Ishikawa (cell line): ENCODE measurements at regions not wholly inside any gene's neighbourhood (a gene's known extent, or its start where the extent isn't known, plus 50 kb on each side); places are given as distances from the start of the nearest gene placed in this dataset.

ENCODE experiments used
- CEBPB ChIP-seq: IDR thresholded peaks from 2 replicates; pipeline ENCODE4 v1.6.1; 2012
- CREB1 ChIP-seq: IDR thresholded peaks from 2 replicates; pipeline ENCODE4 v1.6.1; 2012; ENCODE audit warnings: low read depth
- EGR1 ChIP-seq: IDR thresholded peaks from 2 replicates; pipeline ENCODE4 v1.6.1; 2012
- EP300 ChIP-seq: IDR thresholded peaks from 2 replicates; pipeline ENCODE4 v1.6.1; 2012; ENCODE audit warnings: borderline replicate concordance
- FOXM1 ChIP-seq: IDR thresholded peaks from 2 replicates; pipeline ENCODE4 v1.6.1; 2012; ENCODE audit warnings: low read depth, borderline replicate concordance
- MAX ChIP-seq: IDR thresholded peaks from 2 replicates; pipeline ENCODE4 v1.6.1; 2012
- NFIC ChIP-seq: IDR thresholded peaks from 2 replicates; pipeline ENCODE4 v1.6.1; 2012
- RAD21 ChIP-seq: IDR thresholded peaks from 2 replicates; pipeline ENCODE4 v1.6.1; 2012; ENCODE audit warnings: low read depth
- REST ChIP-seq: IDR thresholded peaks from 2 replicates; pipeline ENCODE4 v1.6.1; 2012; ENCODE audit warnings: low read depth, mild to moderate bottlenecking
- TAF1 ChIP-seq: IDR thresholded peaks from 2 replicates; pipeline ENCODE4 v1.6.1; 2012; ENCODE audit warnings: low read depth, mild to moderate bottlenecking
- TCF12 ChIP-seq: IDR thresholded peaks from 2 replicates; pipeline ENCODE4 v1.6.1; 2012; ENCODE audit warnings: low read depth
- TEAD4 ChIP-seq: IDR thresholded peaks from 2 replicates; pipeline ENCODE4 v1.6.1; 2012
- USF1 ChIP-seq: IDR thresholded peaks from 2 replicates; pipeline ENCODE4 v1.6.1; 2012
- YY1 ChIP-seq: IDR thresholded peaks from 2 replicates; pipeline ENCODE4 v1.6.1; 2012; ENCODE audit warnings: low read depth
- ZBTB7A ChIP-seq: IDR thresholded peaks from 2 replicates; pipeline ENCODE4 v1.6.1; 2012; ENCODE audit warnings: low read depth

- TF ChIP-seq CREB1 = no peak
Observed at GRCh38 chr11:56909080-56909479, 79.6 kb upstream of the OR5AK2 start.

DNA sequence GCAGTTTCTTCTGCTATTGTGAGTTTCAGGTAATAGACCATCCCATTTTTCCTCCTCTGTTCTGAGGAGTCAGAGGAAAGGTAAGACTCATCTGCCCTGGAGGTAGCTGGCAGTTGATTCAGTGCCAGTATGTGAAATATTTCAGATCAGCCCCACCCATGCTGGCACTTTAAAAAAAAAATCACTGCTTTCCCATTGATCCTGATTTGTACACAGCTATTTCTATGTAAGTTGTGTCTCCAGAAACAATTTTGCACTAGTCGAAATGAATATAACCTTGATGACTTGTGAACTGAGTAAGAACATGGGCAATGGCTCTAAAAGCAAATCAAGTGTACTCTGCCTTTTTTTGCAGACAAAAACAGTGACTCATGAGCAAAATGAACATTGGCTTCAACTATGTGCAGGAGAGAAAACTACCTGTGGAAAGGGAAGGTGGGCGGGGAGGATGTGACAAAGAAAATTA, 82.0 kb upstream of the OR5AK2 start:
- TF ChIP-seq RAD21 = no peak
- TF ChIP-seq TAF1 = no peak
- TF ChIP-seq CREB1 = no peak
- TF ChIP-seq ZBTB7A = no peak

GRCh38 chr11:56905936-56906335, 82.8 kb upstream of the OR5AK2 start:
- TF ChIP-seq ZBTB7A (no peak), TCF12 (no peak), CREB1 (no peak), YY1 (no peak), MAX (no peak), EGR1 (no peak), TEAD4 (no peak), CEBPB (no peak), FOXM1 (no peak), RAD21 (no peak), EP300 (no peak), USF1 (no peak), REST (no peak), NFIC (no peak)

DNA sequence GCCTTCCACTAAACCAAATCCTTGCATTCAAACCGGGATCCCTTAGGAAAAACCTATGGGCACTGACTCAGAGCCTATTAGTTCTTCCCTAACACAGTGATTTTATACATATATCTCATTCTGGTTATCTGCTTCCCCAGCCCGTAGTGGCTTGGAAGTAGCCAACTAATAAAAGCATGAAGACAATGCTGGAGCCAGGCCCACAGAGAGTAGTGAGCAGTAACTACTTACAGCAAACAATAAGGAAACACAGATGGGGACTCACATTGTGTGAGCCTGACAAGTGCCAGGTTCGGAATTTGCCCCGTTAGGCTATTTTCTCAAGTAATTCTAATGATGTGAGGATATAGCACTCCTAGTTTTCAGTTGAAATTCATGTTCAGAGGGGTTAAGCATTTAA, 83.3 kb upstream of the OR5AK2 start:
- TF ChIP-seq EGR1 = no peak
- TF ChIP-seq CREB1 = no peak

DNA sequence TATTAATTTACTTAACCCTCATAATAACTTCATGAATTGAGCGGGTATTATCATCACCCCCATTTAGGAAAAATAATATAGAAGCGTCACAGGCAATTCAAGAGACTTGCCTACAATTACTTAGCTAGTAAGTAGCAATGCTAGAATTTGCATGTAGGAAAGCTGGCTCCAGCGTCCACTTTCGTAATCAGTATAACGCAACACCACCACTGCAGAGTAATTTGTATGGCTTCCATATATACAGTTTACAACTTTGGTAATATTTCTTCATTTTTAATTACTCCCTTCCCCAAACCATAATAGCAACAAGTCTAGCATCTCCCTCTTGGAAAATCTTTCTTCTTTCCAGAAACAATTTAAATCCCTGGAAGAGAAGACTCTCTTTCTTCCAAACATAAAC, 89.9 kb upstream of the OR5AK2 start:
- TF ChIP-seq NFIC (no peak), CEBPB (no peak), TAF1 (no peak), RAD21 (no peak), CREB1 (no peak), YY1 (no peak), TEAD4 (no peak), EGR1 (no peak), TCF12 (no peak), ZBTB7A (no peak), USF1 (no peak), REST (no peak)

GRCh38 chr11:56890584-56891305, 98.0 kb upstream of the OR5AK2 start:
- TF ChIP-seq EGR1 (no peak), CEBPB (no peak), FOXM1 (no peak), EP300 (no peak), CREB1 (no peak), RAD21 (no peak)

DNA sequence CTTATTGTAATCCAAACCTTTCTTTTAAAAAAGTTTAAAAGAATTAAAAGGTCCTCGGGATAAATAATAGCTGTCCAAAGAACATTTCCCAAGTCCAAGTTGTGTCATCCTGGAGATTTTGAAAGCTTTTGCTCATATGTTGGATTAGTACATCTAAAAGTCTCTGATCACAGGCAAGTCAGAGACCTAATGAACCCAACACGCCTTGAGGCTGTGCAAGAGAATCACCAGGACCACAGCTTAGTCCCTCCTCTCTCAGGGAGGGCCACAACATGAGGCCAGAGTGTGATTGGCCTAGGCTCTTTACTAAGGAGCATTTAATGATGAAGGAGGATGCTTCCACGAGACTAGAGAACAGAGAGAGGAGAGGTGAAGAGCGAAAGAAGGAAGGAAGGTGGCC, 98.7 kb upstream of the OR5AK2 start:
- TF ChIP-seq TEAD4 (no peak), REST (no peak), CEBPB (no peak), TAF1 (no peak), USF1 (no peak), TCF12 (no peak), EGR1 (no peak), RAD21 (no peak), EP300 (no peak), NFIC (no peak), YY1 (no peak), MAX (no peak), ZBTB7A (no peak), CREB1 (no peak), FOXM1 (no peak)
